H9 (cell line): ENCODE measurements at regions not wholly inside any gene's neighbourhood (a gene's known extent, or its start where the extent isn't known, plus 50 kb on each side); places are given as distances from the start of the nearest gene placed in this dataset.

Experiments
- DNase-seq: peaks from one replicate; pipeline ENCODE4 v3.0.0-alpha.2; 2017
- H2AFZ ChIP-seq: one replicate; pipeline ENCODE4 v1.6.1; 2013; ENCODE audit warnings: mild to moderate bottlenecking, low read length, control low read depth, moderate library complexity
- H2AK5ac ChIP-seq: 2 replicates; pipeline ENCODE4 v1.6.1; 2013; ENCODE audit warnings: low read length, control low read depth, mixed read lengths; ENCODE audit not compliant: insufficient read length
- H2BK120ac ChIP-seq: one replicate; pipeline ENCODE4 v1.6.1; 2013; ENCODE audit warnings: low read depth, mild to moderate bottlenecking, low read length, control low read depth, inconsistent platforms; ENCODE audit not compliant: poor library complexity, severe bottlenecking
- H2BK12ac ChIP-seq: 2 replicates; pipeline ENCODE4 v1.6.1; 2013; ENCODE audit warnings: low read length, control low read depth, mixed read lengths, low read depth; ENCODE audit not compliant: insufficient read length
- H2BK15ac ChIP-seq: 2 replicates; pipeline ENCODE4 v1.6.1; 2013; ENCODE audit warnings: low read depth, low read length, control low read depth
- H2BK20ac ChIP-seq: one replicate; pipeline ENCODE4 v1.6.1; 2013; ENCODE audit warnings: low read depth, mild to moderate bottlenecking, low read length, control low read depth, inconsistent platforms; ENCODE audit not compliant: poor library complexity, severe bottlenecking
- H2BK5ac ChIP-seq: 2 replicates; pipeline ENCODE4 v1.6.1; 2013; ENCODE audit warnings: low read length, control low read depth, mixed read lengths; ENCODE audit not compliant: insufficient read length
- H3K14ac ChIP-seq: 2 replicates; pipeline ENCODE4 v1.6.1; 2013; ENCODE audit warnings: low read length, control low read depth; ENCODE audit not compliant: insufficient read depth
- H3K18ac ChIP-seq: 2 replicates; pipeline ENCODE4 v1.6.1; 2013; ENCODE audit warnings: low read depth, mild to moderate bottlenecking, mixed read lengths, low read length, control low read depth; ENCODE audit not compliant: insufficient read length
- H3K23ac ChIP-seq: 2 replicates; pipeline ENCODE4 v1.6.1; 2013; ENCODE audit warnings: low read length, control low read depth, mixed read lengths, low read depth; ENCODE audit not compliant: insufficient read length
- H3K23me2 ChIP-seq: 2 replicates; pipeline ENCODE4 v1.6.1; 2013; ENCODE audit warnings: low read depth, mild to moderate bottlenecking, mixed read lengths, low read length, control low read depth; ENCODE audit not compliant: insufficient read length, poor library complexity, severe bottlenecking
- H3K27ac ChIP-seq: 2 replicates; pipeline ENCODE4 v1.5.1; 2013; ENCODE audit warnings: low read length, control low read depth, mixed read lengths, low read depth; ENCODE audit not compliant: insufficient read length
- H3K27me3 ChIP-seq: 2 replicates; pipeline ENCODE4 v1.6.1; 2013; ENCODE audit warnings: low read length, control low read depth, inconsistent platforms; ENCODE audit not compliant: insufficient read depth
- H3K4ac ChIP-seq: 2 replicates; pipeline ENCODE4 v1.6.1; 2013; ENCODE audit warnings: low read depth, mild to moderate bottlenecking, control low read depth, inconsistent platforms, low read length, moderate library complexity
- H3K4me1 ChIP-seq: 2 replicates; pipeline ENCODE4 v1.6.1; 2013; ENCODE audit warnings: low read length, control low read depth, inconsistent platforms; ENCODE audit not compliant: insufficient read depth
- H3K4me2 ChIP-seq: 2 replicates; pipeline ENCODE4 v1.6.1; 2013; ENCODE audit warnings: low read length, control low read depth, mixed read lengths; ENCODE audit not compliant: insufficient read length, insufficient read depth
- H3K56ac ChIP-seq: 2 replicates; pipeline ENCODE4 v1.6.1; 2013; ENCODE audit warnings: low read depth, mild to moderate bottlenecking, mixed read lengths, low read length, control low read depth; ENCODE audit not compliant: insufficient read length
- H3K79me1 ChIP-seq: 2 replicates; pipeline ENCODE4 v1.6.1; 2013; ENCODE audit warnings: low read depth, mild to moderate bottlenecking, moderate library complexity, low read length, control low read depth, inconsistent platforms; ENCODE audit not compliant: insufficient read depth, poor library complexity, severe bottlenecking
- H3K79me2 ChIP-seq: 2 replicates; pipeline ENCODE4 v1.6.1; 2013; ENCODE audit warnings: low read length, control low read depth, inconsistent platforms; ENCODE audit not compliant: insufficient read depth
- H3K9ac ChIP-seq: 2 replicates; pipeline ENCODE4 v1.6.1; 2013; ENCODE audit warnings: low read length, control low read depth, mixed read lengths; ENCODE audit not compliant: insufficient read length; ENCODE audit errors: extremely low read depth
- H3K9me3 ChIP-seq: one replicate; pipeline ENCODE4 v1.6.1; 2013; ENCODE audit warnings: low read depth, low read length, inconsistent platforms; ENCODE audit not compliant: control insufficient read depth
- H3T11ph ChIP-seq: one replicate; pipeline ENCODE4 v1.6.1; 2013; ENCODE audit warnings: mild to moderate bottlenecking, low read length, control low read depth, inconsistent platforms
- H4K20me1 ChIP-seq: one replicate; pipeline ENCODE4 v1.6.1; 2013; ENCODE audit not compliant: control insufficient read depth, insufficient read length, insufficient read depth
- H4K5ac ChIP-seq: 2 replicates; pipeline ENCODE4 v1.6.1; 2013; ENCODE audit warnings: low read depth, mild to moderate bottlenecking, mixed read lengths, low read length, control low read depth; ENCODE audit not compliant: insufficient read length
- H4K8ac ChIP-seq: replicated peaks from 2 replicates; pipeline ENCODE4 v1.6.1; 2013; ENCODE audit warnings: low read length, control low read depth, mixed read lengths, low read depth; ENCODE audit not compliant: insufficient read length
- H4K91ac ChIP-seq: 2 replicates; pipeline ENCODE4 v1.6.1; 2013; ENCODE audit warnings: low read depth, mild to moderate bottlenecking, moderate library complexity, mixed read lengths, low read length, control low read depth; ENCODE audit not compliant: insufficient read length
- H3K27ac Mint-ChIP-seq, 3 experiments: 2 replicates in 2 of 3; 3 replicates in 1 of 3; pipeline ENCODE4 v1.8.0; 2020 to 2021; ENCODE audit warnings: mixed read lengths in 3 of 3, mild to moderate bottlenecking in 1 of 3, moderate library complexity in 1 of 3
- H3K27me3 Mint-ChIP-seq: 2 replicates; pipeline ENCODE4 v1.8.0; 2021; ENCODE audit warnings: low read depth, mild to moderate bottlenecking, moderate library complexity, mixed read lengths
- H3K36me3 Mint-ChIP-seq, 3 experiments: 2 replicates in 2 of 3; 3 replicates in 1 of 3; pipeline ENCODE4 v1.8.0; 2020 to 2021; ENCODE audit warnings: low read depth in 3 of 3, mixed read lengths in 3 of 3; ENCODE audit not compliant: insufficient read depth in 1 of 3
- H3K4me1 Mint-ChIP-seq, 2 experiments: 2 replicates each; pipeline ENCODE4 v1.8.0; 2020; ENCODE audit warnings: mixed read lengths in 2 of 2
- H3K4me3 Mint-ChIP-seq, 2 experiments: 2 replicates in 1 of 2; 3 replicates in 1 of 2; pipeline ENCODE4 v1.8.0; 2020 to 2021; ENCODE audit warnings: mild to moderate bottlenecking in 2 of 2, mixed read lengths in 2 of 2, moderate library complexity in 1 of 2
- H3K9me3 Mint-ChIP-seq, 2 experiments: 2 replicates in 1 of 2; 3 replicates in 1 of 2; pipeline ENCODE4 v1.8.0; 2020; ENCODE audit warnings: mild to moderate bottlenecking in 2 of 2, mixed read lengths in 2 of 2, moderate library complexity in 1 of 2
- WGBS: extraction: QIAGEN DNeasy Blood & Tissue Kit; methylation state at CpG from one replicate; pipeline ENCODE4 v1.1.7; 2013; ENCODE audit warnings: missing lambda C conversion rate, low lambda C conversion rate, mixed read lengths; ENCODE audit not compliant: insufficient read length; ENCODE audit errors: extremely low coverage; 5-methylcytosine and 5-hydroxymethylcytosine counted together
- TF ChIP-seq, protein P1 (sequence below): fragments of 200-600 bp; sonication (generic); conservative IDR thresholded peaks from 3 replicates; pipeline ENCODE4 v1.8.0; 2021; ENCODE audit warnings: antibody characterized with exemption, mild to moderate bottlenecking

DNA sequence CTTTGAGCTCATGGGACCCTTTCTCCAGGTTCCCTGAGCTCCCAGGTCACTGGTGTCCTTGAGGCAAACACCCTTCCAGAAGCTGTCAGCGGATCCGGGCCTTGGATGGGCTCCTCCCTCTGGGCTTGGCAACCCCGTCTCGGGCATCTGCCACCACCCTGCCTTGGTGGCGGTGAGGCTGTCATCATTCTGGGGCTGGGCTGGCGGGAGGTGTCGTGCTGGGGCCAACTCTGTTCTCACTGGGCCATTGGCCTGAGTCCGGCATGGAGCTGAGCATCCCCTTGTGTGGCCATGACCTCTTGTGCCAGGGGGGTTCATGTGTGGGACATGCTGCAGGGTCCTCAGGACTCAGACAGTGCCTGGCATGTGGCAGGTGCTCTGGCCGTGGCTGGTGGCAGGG, 197.6 kb downstream of the LAT start:
- H3K9me3 ChIP-seq: no peaks in the 10 kb centered on the region
- TF ChIP-seq, protein P1, sequence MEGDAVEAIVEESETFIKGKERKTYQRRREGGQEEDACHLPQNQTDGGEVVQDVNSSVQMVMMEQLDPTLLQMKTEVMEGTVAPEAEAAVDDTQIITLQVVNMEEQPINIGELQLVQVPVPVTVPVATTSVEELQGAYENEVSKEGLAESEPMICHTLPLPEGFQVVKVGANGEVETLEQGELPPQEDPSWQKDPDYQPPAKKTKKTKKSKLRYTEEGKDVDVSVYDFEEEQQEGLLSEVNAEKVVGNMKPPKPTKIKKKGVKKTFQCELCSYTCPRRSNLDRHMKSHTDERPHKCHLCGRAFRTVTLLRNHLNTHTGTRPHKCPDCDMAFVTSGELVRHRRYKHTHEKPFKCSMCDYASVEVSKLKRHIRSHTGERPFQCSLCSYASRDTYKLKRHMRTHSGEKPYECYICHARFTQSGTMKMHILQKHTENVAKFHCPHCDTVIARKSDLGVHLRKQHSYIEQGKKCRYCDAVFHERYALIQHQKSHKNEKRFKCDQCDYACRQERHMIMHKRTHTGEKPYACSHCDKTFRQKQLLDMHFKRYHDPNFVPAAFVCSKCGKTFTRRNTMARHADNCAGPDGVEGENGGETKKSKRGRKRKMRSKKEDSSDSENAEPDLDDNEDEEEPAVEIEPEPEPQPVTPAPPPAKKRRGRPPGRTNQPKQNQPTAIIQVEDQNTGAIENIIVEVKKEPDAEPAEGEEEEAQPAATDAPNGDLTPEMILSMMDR: no peak
- no peak overlapping the region for H4K5ac ChIP-seq
- H3K14ac ChIP-seq: no peak overlapping the region
- no peak overlapping the region for H3K4me3 Mint-ChIP-seq
- no peak overlapping the region for H3K23ac ChIP-seq
- no peak overlapping the region for H2BK12ac ChIP-seq
- H3K23me2 ChIP-seq: no peaks in the 10 kb centered on the region
- H3K27ac ChIP-seq: no peak overlapping the region
- H3K79me1 ChIP-seq: no peaks in the 10 kb centered on the region
- no peak overlapping the region for H2BK20ac ChIP-seq
- H3K4me1 Mint-ChIP-seq: peaks cover 0 to 3% of the 10 kb centered on the region in 2 experiments; a peak in 1 of 4 replicates
- H3K9ac ChIP-seq: no peak overlapping the region
- no peak overlapping the region for H3K4ac ChIP-seq
- H3T11ph ChIP-seq: no peak overlapping the region
- no CpG with 5 or more reads among the region's 9 CpGs for WGBS
- no peaks in the 10 kb centered on the region for H3K27me3 Mint-ChIP-seq
- H2BK5ac ChIP-seq: no peak overlapping the region
- H4K91ac ChIP-seq: no peak overlapping the region
- H2AFZ ChIP-seq: no peak overlapping the region
- no peak overlapping the region for H4K8ac ChIP-seq
- H4K20me1 ChIP-seq: no peaks in the 10 kb centered on the region
- H3K4me2 ChIP-seq: no peak overlapping the region
- no peaks in the 10 kb centered on the region for H3K27me3 ChIP-seq
- H3K56ac ChIP-seq: no peak overlapping the region
- no peaks in the 10 kb centered on the region for H3K79me2 ChIP-seq
- no peak overlapping the region for H2BK120ac ChIP-seq
- DNase-seq: no peak
- H3K4me1 ChIP-seq: no peaks in the 10 kb centered on the region
- H2BK15ac ChIP-seq: no peak overlapping the region
- H3K9me3 Mint-ChIP-seq: no peaks in the 10 kb centered on the region
- H3K27ac Mint-ChIP-seq: no peak overlapping the region
- no peaks in the 10 kb centered on the region for H3K36me3 Mint-ChIP-seq
- no peak overlapping the region for H3K18ac ChIP-seq
- H2AK5ac ChIP-seq: no peak overlapping the region
